PC-9 (cell line): ENCODE measurements at regions not wholly inside any gene's neighbourhood (a gene's known extent, or its start where the extent isn't known, plus 50 kb on each side); places are given as distances from the start of the nearest gene placed in this dataset.
"Not testable (repeated sequence)": the region's sequence is repeated elsewhere in the genome, so short reads cannot be mapped to it uniquely, and the experiment has no call there.

Source experiments
- BruUV-seq: library from RNA; stranded (reverse); fragments of 400-500 nt; replicated peaks from 2 replicates; lab custom pipeline; 2021; lab: Mats Ljungman, UMichigan
- CTCF ChIA-PET: fragments of 300-600 bp; sonication (Branson Sonifier 250); formaldehyde crosslinking; loops from one replicate; lab custom pipeline; 2022; ENCODE audit warnings: antibody characterized with exemption; lab: Charles Lee
- POLR2A ChIA-PET: fragments of 300-600 bp; sonication (Branson Sonifier 250); formaldehyde crosslinking; loops from one replicate; lab custom pipeline; 2022; ENCODE audit warnings: antibody characterized with exemption; ENCODE audit not compliant: unreplicated experiment; lab: Charles Lee
- DNase-seq, 2 experiments: peaks; one replicate each; pipeline versions ENCODE4 v3.0.0 to v3.0.0-alpha.2; 2015 to 2022; ENCODE audit warnings: mixed read lengths in 1 of 2
- H2AFZ ChIP-seq: fragments of 200-600 bp; sonication (generic); 2 replicates; pipeline ENCODE4 v1.8.1; 2017; ENCODE audit warnings: antibody characterized with exemption
- H3F3A ChIP-seq: fragments of 200-600 bp; sonication (generic); 2 replicates; pipeline ENCODE4 v1.8.1; 2017; ENCODE audit warnings: antibody characterized with exemption, mild to moderate bottlenecking, low read depth; ENCODE audit not compliant: insufficient read depth
- H3K27ac ChIP-seq: fragments of 200-600 bp; sonication (generic); 2 replicates; pipeline ENCODE4 v1.6.1; 2016; ENCODE audit warnings: mixed run types
- H3K27me3 ChIP-seq: fragments of 200-600 bp; sonication (generic); 2 replicates; pipeline ENCODE4 v1.6.1; 2016; ENCODE audit warnings: low read depth, mixed run types; ENCODE audit not compliant: insufficient read depth
- H3K36me3 ChIP-seq: fragments of 200-600 bp; sonication (generic); 2 replicates; pipeline ENCODE4 v1.6.1; 2016; ENCODE audit warnings: low read depth, mixed run types
- H3K4me1 ChIP-seq: fragments of 200-600 bp; sonication (generic); replicated peaks from 2 replicates; pipeline ENCODE4 v1.6.1; 2016; ENCODE audit warnings: mixed run types; ENCODE audit not compliant: insufficient read depth
- H3K4me2 ChIP-seq: fragments of 200-600 bp; sonication (generic); 2 replicates; pipeline ENCODE4 v1.6.1; 2017; ENCODE audit warnings: mixed run types
- H3K4me3 ChIP-seq: fragments of 200-600 bp; sonication (generic); 2 replicates; pipeline ENCODE4 v1.6.1; 2016; ENCODE audit warnings: mixed run types
- H3K79me2 ChIP-seq: fragments of 200-600 bp; sonication (generic); 2 replicates; pipeline ENCODE4 v1.6.1; 2017; ENCODE audit warnings: low read depth, mixed run types
- H3K9me2 ChIP-seq: fragments of 200-600 bp; sonication (generic); 2 replicates; pipeline ENCODE4 v1.8.1; 2017; ENCODE audit warnings: mild to moderate bottlenecking; ENCODE audit not compliant: insufficient read depth
- H3K9me3 ChIP-seq: fragments of 200-600 bp; sonication (generic); 2 replicates; pipeline ENCODE4 v1.8.1; 2016; ENCODE audit warnings: low read depth; ENCODE audit not compliant: insufficient read depth
- H4K20me1 ChIP-seq: fragments of 200-600 bp; sonication (generic); 2 replicates; pipeline ENCODE4 v1.8.1; 2017; ENCODE audit not compliant: insufficient read depth
- EZH2 ChIP-seq: fragments of 200-600 bp; sonication (generic); IDR thresholded peaks from 2 replicates; pipeline ENCODE4 v1.8.0; 2017; ENCODE audit warnings: antibody characterized with exemption, low read depth
- intact Hi-C: fragments of 100-400 bp; cut with micrococcal nuclease; formaldehyde crosslinking; loops from one replicate; pipeline ENCODE4 v1.10.0; 2022; ENCODE audit not compliant: unreplicated experiment
- TF ChIP-seq, protein P1 (sequence below): fragments of 200-600 bp; sonication (generic); conservative IDR thresholded peaks from 2 replicates; pipeline ENCODE4 v1.6.1; 2017; ENCODE audit warnings: mixed run types, antibody characterized with exemption, mild to moderate bottlenecking, moderate library complexity

GRCh38 chr7:145817687-145818086 lies 298.9 kb upstream of the CNTNAP2 start:
- H3K4me3 ChIP-seq: no peak overlapping the region
- no peaks in the 10 kb centered on the region for H3K9me3 ChIP-seq
- DNase-seq: no peak
- no peaks in the 10 kb centered on the region for H4K20me1 ChIP-seq
- TF ChIP-seq, protein P1, sequence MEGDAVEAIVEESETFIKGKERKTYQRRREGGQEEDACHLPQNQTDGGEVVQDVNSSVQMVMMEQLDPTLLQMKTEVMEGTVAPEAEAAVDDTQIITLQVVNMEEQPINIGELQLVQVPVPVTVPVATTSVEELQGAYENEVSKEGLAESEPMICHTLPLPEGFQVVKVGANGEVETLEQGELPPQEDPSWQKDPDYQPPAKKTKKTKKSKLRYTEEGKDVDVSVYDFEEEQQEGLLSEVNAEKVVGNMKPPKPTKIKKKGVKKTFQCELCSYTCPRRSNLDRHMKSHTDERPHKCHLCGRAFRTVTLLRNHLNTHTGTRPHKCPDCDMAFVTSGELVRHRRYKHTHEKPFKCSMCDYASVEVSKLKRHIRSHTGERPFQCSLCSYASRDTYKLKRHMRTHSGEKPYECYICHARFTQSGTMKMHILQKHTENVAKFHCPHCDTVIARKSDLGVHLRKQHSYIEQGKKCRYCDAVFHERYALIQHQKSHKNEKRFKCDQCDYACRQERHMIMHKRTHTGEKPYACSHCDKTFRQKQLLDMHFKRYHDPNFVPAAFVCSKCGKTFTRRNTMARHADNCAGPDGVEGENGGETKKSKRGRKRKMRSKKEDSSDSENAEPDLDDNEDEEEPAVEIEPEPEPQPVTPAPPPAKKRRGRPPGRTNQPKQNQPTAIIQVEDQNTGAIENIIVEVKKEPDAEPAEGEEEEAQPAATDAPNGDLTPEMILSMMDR: no peak
- no peak for TF ChIP-seq EZH2
- H2AFZ ChIP-seq: no peak overlapping the region
- ChIA-PET CTCF (no interaction called here), POLR2A (no interaction called here)
- H3K79me2 ChIP-seq: no peaks in the 10 kb centered on the region
- H3K4me2 ChIP-seq: no peak overlapping the region
- no peaks in the 10 kb centered on the region for H3K27me3 ChIP-seq
- no peaks in the 10 kb centered on the region for H3K4me1 ChIP-seq
- H3K27ac ChIP-seq: no peak overlapping the region
- no TSS peak for BruUV-seq
- intact Hi-C loops: no loop called here
- no peaks in the 10 kb centered on the region for H3K36me3 ChIP-seq
- H3K9me2 ChIP-seq: no peaks in the 10 kb centered on the region
- no peaks in the 10 kb centered on the region for H3F3A ChIP-seq

DNA sequence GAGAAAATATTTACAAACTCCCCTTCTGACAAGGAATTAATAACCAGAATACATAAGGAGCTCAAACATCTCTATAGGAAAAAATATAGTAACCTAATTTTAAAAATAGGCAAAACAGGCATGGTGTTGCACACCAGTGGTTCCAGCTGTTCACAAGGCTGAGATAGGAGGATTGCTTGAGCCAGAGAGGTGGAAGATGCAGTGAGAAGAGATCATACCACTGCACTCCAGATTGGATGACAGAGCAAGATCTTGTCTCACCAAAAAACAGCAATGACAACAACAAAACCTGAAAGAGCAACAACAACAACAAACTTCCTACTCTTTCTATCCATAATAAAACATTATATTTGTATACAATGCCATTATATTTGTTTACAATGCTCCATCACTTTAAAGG lies 304.4 kb upstream of the CNTNAP2 start:
- CTCF ChIA-PET: no interaction called here

GRCh38 chr7:145805496-145805895 lies 311.1 kb upstream of the CNTNAP2 start:
- intact Hi-C loops, H3K9me2 ChIP-seq, BruUV-seq: not testable (repeated sequence)

More for the DNA sequence above, 304.4 kb upstream of the CNTNAP2 start:
- Histone ChIP-seq H3K79me2 (no peaks in the 10 kb centered on the region), H3K4me2 (no peak overlapping the region), H3K4me1 (no peaks in the 10 kb centered on the region), H3K27ac (no peak overlapping the region), H3K4me3 (no peak overlapping the region), H4K20me1 (no peaks in the 10 kb centered on the region), H3K9me2 (no peaks in the 10 kb centered on the region), H3K9me3 (no peaks in the 10 kb centered on the region), H3K36me3 (no peaks in the 10 kb centered on the region), H2AFZ (no peak overlapping the region), H3K27me3 (no peaks in the 10 kb centered on the region), H3F3A (no peaks in the 10 kb centered on the region)
- BruUV-seq: no TSS peak
- intact Hi-C loops: no loop called here
- DNase-seq: no peak
- POLR2A ChIA-PET: no interaction called here
- no peak for TF ChIP-seq EZH2
- TF ChIP-seq, protein P1: no peak

GRCh38 chr7:145797507-145797906 lies 319.1 kb upstream of the CNTNAP2 start:
- no peaks in the 10 kb centered on the region for H3K9me3 ChIP-seq
- no peaks in the 10 kb centered on the region for H4K20me1 ChIP-seq
- H3K79me2 ChIP-seq: no peaks in the 10 kb centered on the region
- H3K27me3 ChIP-seq: no peaks in the 10 kb centered on the region
- CTCF ChIA-PET: no interaction called here
- H3K27ac ChIP-seq: no peak overlapping the region
- H3F3A ChIP-seq: no peaks in the 10 kb centered on the region
- intact Hi-C loops: no loop called here
- H3K4me1 ChIP-seq: no peaks in the 10 kb centered on the region
- no peak overlapping the region for H3K4me3 ChIP-seq
- no peak for DNase-seq
- no peaks in the 10 kb centered on the region for H3K36me3 ChIP-seq
- TF ChIP-seq, protein P1: no peak
- TF ChIP-seq EZH2: no peak
- POLR2A ChIA-PET: no interaction called here
- BruUV-seq: no TSS peak
- no peak overlapping the region for H2AFZ ChIP-seq
- H3K9me2 ChIP-seq: no peaks in the 10 kb centered on the region
- no peak overlapping the region for H3K4me2 ChIP-seq

More at GRCh38 chr7:145805496-145805895, 311.1 kb upstream of the CNTNAP2 start:
- H3F3A ChIP-seq, H3K9me3 ChIP-seq, H3K27me3 ChIP-seq, H3K4me3 ChIP-seq, H2AFZ ChIP-seq, H3K4me1 ChIP-seq, DNase-seq, H3K27ac ChIP-seq, POLR2A ChIA-PET, H3K36me3 ChIP-seq, H4K20me1 ChIP-seq, H3K79me2 ChIP-seq, CTCF ChIA-PET, H3K4me2 ChIP-seq: not testable (repeated sequence)
